ENCODE measurements at regions not wholly inside any gene's neighbourhood (a gene's known extent, or its start where the extent isn't known, plus 50 kb on each side); places are given as distances from the start of the nearest gene placed in this dataset.

- CTCF ChIA-PET = no interaction called here
- H3K27me3 Mint-ChIP-seq (ENCODE audit: unreplicated experiment) = no peaks in the 10 kb centered on the region
- H3K4me1 Mint-ChIP-seq (ENCODE audit: low read depth, unreplicated experiment) = no peaks in the 10 kb centered on the region
- TF ChIP-seq CTCF (IDR thresholded peaks at IDR 0.05; ENCODE audit: unreplicated experiment) = no peak
- intact Hi-C loops (cut with micrococcal nuclease; ENCODE audit: unreplicated experiment) = no loop called here
- no peak for DNase-seq
- H3K27ac Mint-ChIP-seq (ENCODE audit: unreplicated experiment) = no peak overlapping the region
- H3K4me3 Mint-ChIP-seq (ENCODE audit: low read depth, unreplicated experiment) = no peak overlapping the region
- peaks cover 22% of the 10 kb centered on the region for H3K9me3 Mint-ChIP-seq (ENCODE audit: low read depth, unreplicated experiment)
- H3K36me3 Mint-ChIP-seq (ENCODE audit: insufficient read depth, unreplicated experiment) = no peaks in the 10 kb centered on the region
- BruUV-seq (replicated peaks) = no TSS peak
Measured at GRCh38 chr5:3794611-3795010, 199.0 kb downstream of the IRX1 start.

- H3K27ac Mint-ChIP-seq (ENCODE audit: unreplicated experiment) = no peak overlapping the region
- no peak overlapping the region for H3K4me3 Mint-ChIP-seq (ENCODE audit: low read depth, unreplicated experiment)
- no peak for TF ChIP-seq CTCF (IDR thresholded peaks at IDR 0.05; ENCODE audit: unreplicated experiment)
- no peak for DNase-seq
- H3K4me1 Mint-ChIP-seq (ENCODE audit: low read depth, unreplicated experiment) = no peaks in the 10 kb centered on the region
- CTCF ChIA-PET = no interaction called here
- no peaks in the 10 kb centered on the region for H3K36me3 Mint-ChIP-seq (ENCODE audit: insufficient read depth, unreplicated experiment)
- no peaks in the 10 kb centered on the region for H3K27me3 Mint-ChIP-seq (ENCODE audit: unreplicated experiment)
- intact Hi-C loops (cut with micrococcal nuclease; ENCODE audit: unreplicated experiment) = no loop called here
- BruUV-seq (replicated peaks) = no TSS peak
- peaks cover 23% of the 10 kb centered on the region for H3K9me3 Mint-ChIP-seq (ENCODE audit: low read depth, unreplicated experiment)
Measured at GRCh38 chr5:3796736-3797135, 201.1 kb downstream of the IRX1 start.

GRCh38 chr5:3801967-3802366, 206.3 kb downstream of the IRX1 start:
- H3K9me3 Mint-ChIP-seq (ENCODE audit: low read depth, unreplicated experiment) = peaks cover 9% of the 10 kb centered on the region
- no TSS peak for BruUV-seq (replicated peaks)
- TF ChIP-seq CTCF (IDR thresholded peaks at IDR 0.05; ENCODE audit: unreplicated experiment) = no peak
- H3K27ac Mint-ChIP-seq (ENCODE audit: unreplicated experiment) = no peak overlapping the region
- no peaks in the 10 kb centered on the region for H3K27me3 Mint-ChIP-seq (ENCODE audit: unreplicated experiment)
- CTCF ChIA-PET = no interaction called here
- no peaks in the 10 kb centered on the region for H3K4me1 Mint-ChIP-seq (ENCODE audit: low read depth, unreplicated experiment)
- H3K4me3 Mint-ChIP-seq (ENCODE audit: low read depth, unreplicated experiment) = no peak overlapping the region
- H3K36me3 Mint-ChIP-seq (ENCODE audit: insufficient read depth, unreplicated experiment) = no peaks in the 10 kb centered on the region
- DNase-seq = no peak
- intact Hi-C loops (cut with micrococcal nuclease; ENCODE audit: unreplicated experiment) = no loop called here

GRCh38 chr5:3809455-3809854, 213.8 kb downstream of the IRX1 start:
- TF ChIP-seq CTCF (IDR thresholded peaks at IDR 0.05; ENCODE audit: unreplicated experiment) = no peak
- no peak for DNase-seq
- CTCF ChIA-PET = no interaction called here
- Mint-ChIP-seq H3K9me3 (ENCODE audit: low read depth, unreplicated experiment) (peaks cover 13% of the 10 kb centered on the region), H3K27me3 (ENCODE audit: unreplicated experiment) (no peaks in the 10 kb centered on the region), H3K27ac (ENCODE audit: unreplicated experiment) (no peak overlapping the region), H3K4me3 (ENCODE audit: low read depth, unreplicated experiment) (no peak overlapping the region), H3K36me3 (ENCODE audit: insufficient read depth, unreplicated experiment) (no peaks in the 10 kb centered on the region), H3K4me1 (ENCODE audit: low read depth, unreplicated experiment) (no peaks in the 10 kb centered on the region)
- BruUV-seq (replicated peaks) = no TSS peak
- intact Hi-C loops (cut with micrococcal nuclease; ENCODE audit: unreplicated experiment) = no loop called here

GRCh38 chr5:3811116-3811515, 215.5 kb downstream of the IRX1 start:
- Mint-ChIP-seq H3K4me3 (ENCODE audit: low read depth, unreplicated experiment) (no peak overlapping the region), H3K27ac (ENCODE audit: unreplicated experiment) (no peak overlapping the region), H3K9me3 (ENCODE audit: low read depth, unreplicated experiment) (peaks cover 13% of the 10 kb centered on the region), H3K27me3 (ENCODE audit: unreplicated experiment) (no peaks in the 10 kb centered on the region), H3K4me1 (ENCODE audit: low read depth, unreplicated experiment) (no peaks in the 10 kb centered on the region), H3K36me3 (ENCODE audit: insufficient read depth, unreplicated experiment) (no peaks in the 10 kb centered on the region)
- TF ChIP-seq CTCF (IDR thresholded peaks at IDR 0.05; ENCODE audit: unreplicated experiment) = no peak
- BruUV-seq (replicated peaks) = no TSS peak
- intact Hi-C loops (cut with micrococcal nuclease; ENCODE audit: unreplicated experiment) = no loop called here
- DNase-seq = no peak
- CTCF ChIA-PET = no interaction called here
